HG02981 (cell line): ENCODE measurements at regions not wholly inside any gene's neighbourhood (a gene's known extent, or its start where the extent isn't known, plus 50 kb on each side); places are given as distances from the start of the nearest gene placed in this dataset.
"Not testable (repeated sequence)": the region's sequence is repeated elsewhere in the genome, so short reads cannot be mapped to it uniquely, and the experiment has no call there.

Experiments
- ATAC-seq: cut with Tn5 transposase; IDR thresholded peaks from one replicate; pipeline ENCODE4 v1.9.1; 2021; ENCODE audit warnings: mild to moderate bottlenecking, moderate library complexity; ENCODE audit not compliant: unreplicated experiment

DNA sequence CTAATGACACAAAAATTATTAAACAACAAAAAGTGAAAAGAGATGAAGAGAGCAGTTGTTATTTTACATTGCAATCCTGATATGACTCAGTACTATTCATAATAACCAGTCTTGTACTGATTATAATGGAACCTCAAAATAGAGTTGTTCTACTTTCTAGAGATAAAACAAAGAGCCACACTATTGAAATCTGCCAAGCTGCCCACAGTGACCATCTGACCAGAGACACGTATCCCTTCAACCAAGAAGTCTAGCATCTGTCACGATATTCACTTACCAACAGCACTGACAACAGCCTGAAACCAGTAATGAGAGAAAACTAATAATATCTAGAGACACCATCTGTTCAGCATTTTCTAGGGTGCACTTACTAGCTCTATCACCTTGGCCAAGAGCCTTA, 466.7 kb downstream of the NKX6-1 start:
- peak; percentile 79 for ATAC-seq

DNA sequence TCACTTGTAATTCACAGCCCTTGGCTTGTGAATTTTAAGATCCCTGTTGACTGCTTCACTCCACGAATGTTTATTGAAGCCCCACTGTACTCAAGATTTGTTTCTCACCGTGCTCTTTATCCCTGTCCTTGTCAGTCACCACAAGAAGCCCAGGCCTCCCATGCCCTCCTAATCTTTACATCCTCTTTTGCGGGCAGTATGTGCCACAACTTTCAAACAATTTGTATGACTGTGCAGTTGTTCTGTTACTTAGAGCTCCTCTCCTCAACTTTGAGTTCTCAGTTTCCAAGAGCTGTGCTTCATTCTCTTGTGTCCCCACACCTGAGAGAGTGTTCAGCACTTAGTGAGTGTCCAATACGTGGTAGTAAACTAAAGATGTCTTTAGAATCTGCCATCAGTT, 467.7 kb downstream of the NKX6-1 start:
- no peak for ATAC-seq

DNA sequence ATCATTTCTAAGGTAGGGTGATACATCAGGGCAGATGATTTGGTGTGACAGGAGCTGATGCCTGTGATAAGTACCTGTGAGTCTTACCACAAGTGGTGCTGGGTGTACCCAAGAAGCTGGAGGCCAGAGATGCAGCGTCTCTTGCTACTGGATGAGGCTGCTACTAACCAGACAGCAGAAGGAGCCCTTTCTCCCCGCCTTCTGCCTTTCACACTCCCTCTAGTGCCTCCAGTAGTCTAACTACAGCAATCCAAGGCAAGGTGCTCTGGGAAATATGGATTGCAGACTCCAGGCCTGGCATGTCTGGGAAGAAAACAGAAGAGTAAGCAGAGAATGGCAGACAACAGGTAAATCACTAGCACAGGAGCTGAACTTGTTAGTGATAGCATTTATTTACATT, 470.8 kb downstream of the NKX6-1 start:
- no peak for ATAC-seq

DNA sequence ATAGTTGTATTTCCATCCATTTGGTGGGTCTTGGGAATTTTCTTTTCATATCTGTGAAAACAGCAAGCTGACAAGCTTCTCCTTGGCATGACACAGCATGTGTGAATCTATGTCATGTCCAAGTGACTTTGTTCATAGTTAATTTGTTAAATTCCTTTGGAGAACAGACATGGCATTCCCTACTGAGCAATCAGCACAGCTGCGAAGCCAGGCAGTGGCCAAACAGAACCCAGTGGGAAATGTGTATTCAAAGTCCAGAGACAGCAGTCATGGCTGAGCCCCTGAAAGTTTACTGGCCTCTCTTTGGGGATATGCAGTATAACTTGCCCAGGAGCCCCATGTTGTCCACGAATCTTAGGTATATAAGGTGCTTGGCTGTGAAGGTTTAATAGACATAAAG, 474.7 kb downstream of the NKX6-1 start:
- no peak for ATAC-seq

GRCh38 chr4:84022564-84022963, 476.5 kb downstream of the NKX6-1 start:
- no peak for ATAC-seq

DNA sequence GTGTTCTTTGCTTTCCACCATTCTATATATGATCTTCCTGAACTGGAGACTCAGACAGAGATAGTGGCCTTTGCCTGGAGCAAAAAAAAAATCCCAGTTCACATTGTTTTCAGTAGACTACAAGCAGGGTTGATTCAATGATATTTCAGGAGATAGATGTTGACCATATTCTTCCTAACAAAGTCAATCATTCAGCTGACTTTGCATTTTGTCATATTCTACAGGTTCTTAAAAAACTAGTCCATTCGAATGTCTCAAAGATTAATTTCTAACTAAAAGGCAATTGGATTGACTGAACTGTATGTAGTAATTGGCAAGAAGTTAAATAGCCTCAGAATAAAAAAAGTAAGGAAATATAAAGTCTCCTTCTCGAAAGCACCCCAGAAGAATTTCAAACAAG, 479.5 kb downstream of the NKX6-1 start:
- no peak for ATAC-seq

- ATAC-seq = no peak
These were observed 467.1 kb downstream of the GPAT3 start for GRCh38 chr4:84003046-84003445.

- no peak for ATAC-seq
These were observed 466.1 kb downstream of the GPAT3 start for GRCh38 chr4:84001876-84002569.

- ATAC-seq = no peak
These were observed 460.3 kb downstream of the GPAT3 start for GRCh38 chr4:83996254-83996653.

DNA sequence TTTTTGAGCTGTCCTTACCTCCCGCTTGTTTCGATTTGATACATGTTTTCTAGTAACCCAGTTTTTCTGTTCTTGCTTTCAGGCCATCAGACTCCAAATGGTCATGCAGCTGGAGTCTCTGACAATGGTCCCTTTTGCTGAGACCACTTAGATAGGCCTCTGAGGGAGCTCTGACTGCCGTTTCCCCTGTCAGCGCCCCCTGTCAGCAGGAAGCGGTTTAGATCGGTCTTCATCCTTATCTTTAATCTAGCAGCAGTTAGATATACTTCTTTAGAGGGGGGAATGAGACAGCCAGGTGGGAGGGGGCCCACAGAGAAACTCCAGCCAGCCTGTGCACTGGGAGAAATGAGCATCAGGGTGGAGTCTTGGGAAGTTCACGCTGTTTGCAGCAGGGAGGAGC, 457.9 kb downstream of the GPAT3 start:
- ATAC-seq = no peak

GRCh38 chr4:83989835-83990234, 453.9 kb downstream of the GPAT3 start:
- no peak for ATAC-seq

- no peak for ATAC-seq
These were observed 445.2 kb downstream of the GPAT3 start for GRCh38 chr4:83981156-83981555.

- ATAC-seq = no peak
These were observed 443.9 kb downstream of the GPAT3 start for GRCh38 chr4:83979773-83980172.

DNA sequence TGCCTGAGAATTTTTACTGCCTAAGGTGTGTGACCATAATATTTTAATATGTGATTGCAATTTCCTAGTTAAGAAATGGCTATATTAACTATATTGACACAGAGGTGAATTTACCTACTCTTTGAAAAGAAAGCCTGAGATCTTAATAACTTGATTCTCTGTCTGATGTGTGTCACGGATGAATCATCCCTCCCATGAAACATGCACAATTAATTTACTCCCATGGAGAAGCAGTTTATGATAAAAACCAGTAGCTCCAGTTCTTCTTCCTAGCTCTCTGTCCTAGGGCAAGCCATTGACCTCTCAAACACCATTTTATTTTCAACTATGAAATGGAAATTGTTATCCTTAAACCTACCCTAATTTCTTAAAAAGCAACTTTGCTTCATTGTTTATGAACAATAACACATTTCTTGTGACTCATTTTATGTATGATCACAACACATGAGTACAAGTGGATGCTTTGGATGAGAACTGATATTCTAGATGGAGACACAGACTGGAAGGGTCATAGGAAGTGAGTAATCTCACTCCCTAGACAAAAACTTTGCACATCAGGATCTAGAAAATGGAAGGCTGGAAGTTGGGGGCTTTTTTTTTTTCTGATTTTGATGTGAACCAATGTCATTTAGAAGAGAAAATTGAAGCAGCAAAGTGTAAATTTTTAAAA, 438.3 kb downstream of the GPAT3 start:
- no peak for ATAC-seq

GRCh38 chr4:83964996-83965541, 429.2 kb downstream of the GPAT3 start:
- no peak for ATAC-seq

DNA sequence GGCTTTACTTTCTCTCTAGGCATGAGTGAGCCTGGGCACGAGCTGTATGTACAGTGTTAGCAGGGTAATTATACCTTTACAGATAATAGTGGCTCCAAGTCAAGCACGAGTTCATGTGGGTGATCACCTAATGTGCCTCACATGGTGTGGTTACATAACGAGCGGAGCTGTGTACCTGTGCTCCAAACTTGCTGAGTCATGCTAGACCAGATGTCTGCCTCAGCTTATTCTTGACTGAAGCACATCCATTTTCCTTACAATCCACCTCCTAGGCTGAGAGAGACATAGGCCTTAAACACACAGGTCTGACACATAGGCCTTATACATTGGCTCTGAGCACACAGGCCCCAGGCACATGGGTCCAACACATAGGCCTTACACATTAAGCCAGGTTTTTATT, 426.6 kb downstream of the GPAT3 start:
- no peak for ATAC-seq

GRCh38 chr4:83961575-83961974, 425.7 kb downstream of the GPAT3 start:
- ATAC-seq = no peak

DNA sequence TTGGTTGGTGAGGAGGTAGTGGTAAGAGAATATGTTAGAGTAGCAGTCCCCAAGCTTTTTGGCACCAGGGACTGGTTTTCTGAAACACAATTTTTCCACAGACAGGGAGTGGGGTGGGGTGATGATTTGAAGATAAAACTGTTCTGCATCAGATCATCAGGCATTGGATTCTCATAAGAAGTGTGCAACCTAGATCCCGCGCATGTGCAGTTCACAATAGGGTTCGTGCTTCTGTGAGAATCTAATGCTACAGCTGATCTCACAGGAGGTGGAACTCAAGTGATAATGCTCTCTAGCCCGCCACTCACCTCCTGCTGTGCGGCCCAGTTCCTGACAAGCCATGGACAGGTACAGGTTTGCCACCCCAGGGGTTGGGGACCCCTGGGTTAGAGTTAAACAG, 423.3 kb downstream of the GPAT3 start:
- no peak for ATAC-seq

- no peak for ATAC-seq
These were observed 411.9 kb downstream of the GPAT3 start for GRCh38 chr4:83947830-83948193.

DNA sequence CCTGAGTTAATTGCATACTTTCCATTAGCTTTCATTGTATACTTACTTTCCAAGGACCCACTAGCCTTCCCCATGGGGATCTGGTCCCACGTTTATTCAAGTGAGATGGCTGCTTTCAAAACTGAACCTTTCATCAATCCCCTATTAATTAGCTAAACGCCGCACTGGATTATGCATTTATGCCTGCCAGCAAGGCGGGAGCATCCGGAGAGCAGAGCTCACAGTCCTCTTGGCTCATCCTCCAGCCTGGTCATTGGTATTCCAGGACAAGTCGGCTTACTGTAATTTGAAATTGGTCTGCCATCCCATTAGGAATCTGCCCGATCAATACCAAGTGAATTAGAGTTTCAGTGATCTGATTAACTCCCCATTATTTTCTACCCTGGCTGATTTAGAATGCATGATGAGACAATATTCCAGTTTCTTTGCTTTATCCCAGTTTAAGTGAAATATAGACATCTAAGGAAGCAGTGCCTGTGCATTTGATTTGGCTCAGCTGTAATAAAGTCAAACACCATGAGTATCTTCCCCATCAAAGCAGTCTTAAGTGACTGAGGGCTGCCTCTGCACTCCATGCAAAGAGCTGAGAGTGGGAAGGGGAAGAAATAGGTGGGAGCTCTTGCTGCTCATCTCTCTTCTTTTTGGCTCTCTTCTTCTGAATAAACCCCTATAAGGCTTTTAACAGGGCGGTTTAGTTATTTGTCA, 411.4 kb downstream of the GPAT3 start:
- no peak for ATAC-seq

DNA sequence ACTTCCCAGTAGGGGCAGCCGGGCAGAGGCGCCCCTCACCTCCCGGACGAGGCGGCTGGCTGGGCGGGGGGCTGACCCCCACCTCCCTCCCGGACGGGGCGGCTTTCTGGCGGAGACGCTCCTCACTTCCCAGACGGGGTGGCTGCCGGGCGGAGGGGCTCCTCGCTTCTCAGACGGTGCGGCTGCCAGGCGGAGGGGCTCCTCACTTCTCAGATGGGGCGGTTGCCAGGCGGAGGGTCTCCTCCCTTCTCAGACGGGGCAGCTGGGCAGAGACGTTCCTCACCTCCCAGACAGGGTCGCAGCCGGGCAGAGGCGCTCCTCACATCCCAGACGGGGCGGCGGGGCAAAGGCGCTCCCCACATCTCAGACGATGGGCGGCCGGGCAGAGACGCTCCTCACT, 407.8 kb downstream of the GPAT3 start:
- not testable (repeated sequence) for ATAC-seq
